Activated naive CD4-positive, alpha-beta T cell treated with anti-CD3 and anti-CD28 coated beads, Interleukin-2, amount 10 ng/mL, durations not matched to agents 7 days and 5 days (primary cell): ENCODE measurements at regions not wholly inside any gene's neighbourhood (a gene's known extent, or its start where the extent isn't known, plus 50 kb on each side); places are given as distances from the start of the nearest gene placed in this dataset.

Experiments
- CTCF ChIA-PET: fragments of 350-600 bp; sonication (Branson Sonifier 250); formaldehyde crosslinking; loops from one replicate; lab custom pipeline; 2021; ENCODE audit warnings: antibody characterized with exemption; lab: Charles Lee
- DNase-seq: peaks from one replicate; pipeline ENCODE4 v3.0.0-alpha.2; 2020
- H3K27ac Mint-ChIP-seq: one replicate; pipeline ENCODE4 v1.8.0; 2021; ENCODE audit warnings: mild to moderate bottlenecking, moderate library complexity, mixed read lengths
- H3K27me3 Mint-ChIP-seq: one replicate; pipeline ENCODE4 v1.8.0; 2021; ENCODE audit warnings: mild to moderate bottlenecking, mixed read lengths
- H3K36me3 Mint-ChIP-seq: one replicate; pipeline ENCODE4 v1.8.0; 2021; ENCODE audit warnings: mixed read lengths
- H3K4me1 Mint-ChIP-seq: one replicate; pipeline ENCODE4 v1.8.0; 2021; ENCODE audit warnings: mixed read lengths
- H3K4me3 Mint-ChIP-seq: one replicate; pipeline ENCODE4 v1.8.0; 2021; ENCODE audit warnings: mild to moderate bottlenecking, moderate library complexity, mixed read lengths
- H3K9me3 Mint-ChIP-seq: one replicate; pipeline ENCODE4 v1.8.0; 2021; ENCODE audit warnings: mixed read lengths

- peaks cover 3% of the 10 kb centered on the region for H3K9me3 Mint-ChIP-seq
- H3K36me3 Mint-ChIP-seq, result no peaks in the 10 kb centered on the region
- DNase-seq, result no peak
- no peaks in the 10 kb centered on the region for H3K4me1 Mint-ChIP-seq
- no peak overlapping the region for H3K4me3 Mint-ChIP-seq
- H3K27me3 Mint-ChIP-seq, result peaks cover 36% of the 10 kb centered on the region
- CTCF ChIA-PET, result no interaction called here
- H3K27ac Mint-ChIP-seq, result no peak overlapping the region
Observed at GRCh38 chr14:96661244-96661969, 135.8 kb upstream of the VRK1 start.

- Mint-ChIP-seq H3K27ac (no peak overlapping the region), H3K4me1 (no peaks in the 10 kb centered on the region), H3K27me3 (peaks cover 38% of the 10 kb centered on the region), H3K36me3 (no peaks in the 10 kb centered on the region), H3K9me3 (no peaks in the 10 kb centered on the region), H3K4me3 (no peak overlapping the region)
- CTCF ChIA-PET, result no interaction called here
- DNase-seq, result no peak
Observed at GRCh38 chr14:96662116-96662970, 134.8 kb upstream of the VRK1 start.

GRCh38 chr14:96663076-96663475 is 134.1 kb upstream of the VRK1 start:
- H3K36me3 Mint-ChIP-seq, result no peaks in the 10 kb centered on the region
- no peaks in the 10 kb centered on the region for H3K9me3 Mint-ChIP-seq
- H3K27me3 Mint-ChIP-seq, result peaks cover 41% of the 10 kb centered on the region
- H3K4me3 Mint-ChIP-seq, result no peak overlapping the region
- no peak overlapping the region for H3K27ac Mint-ChIP-seq
- no peak for DNase-seq
- CTCF ChIA-PET, result no interaction called here
- H3K4me1 Mint-ChIP-seq, result no peaks in the 10 kb centered on the region

GRCh38 chr14:96663491-96664067 is 133.6 kb upstream of the VRK1 start:
- Mint-ChIP-seq H3K9me3 (no peaks in the 10 kb centered on the region), H3K27me3 (peaks cover 40% of the 10 kb centered on the region), H3K4me3 (no peak overlapping the region), H3K27ac (no peak overlapping the region), H3K4me1 (no peaks in the 10 kb centered on the region), H3K36me3 (no peaks in the 10 kb centered on the region)
- CTCF ChIA-PET, result no interaction called here
- DNase-seq, result no peak

GRCh38 chr14:96666088-96666487 is 131.1 kb upstream of the VRK1 start:
- no peak for DNase-seq
- H3K4me3 Mint-ChIP-seq, result no peak overlapping the region
- H3K36me3 Mint-ChIP-seq, result no peaks in the 10 kb centered on the region
- CTCF ChIA-PET, result no interaction called here
- H3K9me3 Mint-ChIP-seq, result no peaks in the 10 kb centered on the region
- H3K27me3 Mint-ChIP-seq, result peaks cover 26% of the 10 kb centered on the region
- no peaks in the 10 kb centered on the region for H3K4me1 Mint-ChIP-seq
- no peak overlapping the region for H3K27ac Mint-ChIP-seq

GRCh38 chr14:96670391-96670790 is 126.8 kb upstream of the VRK1 start:
- H3K4me1 Mint-ChIP-seq, result no peaks in the 10 kb centered on the region
- H3K4me3 Mint-ChIP-seq, result no peak overlapping the region
- peaks cover 35% of the 10 kb centered on the region for H3K27me3 Mint-ChIP-seq
- CTCF ChIA-PET, result no interaction called here
- DNase-seq, result no peak
- no peaks in the 10 kb centered on the region for H3K9me3 Mint-ChIP-seq
- H3K36me3 Mint-ChIP-seq, result no peaks in the 10 kb centered on the region
- no peak overlapping the region for H3K27ac Mint-ChIP-seq

GRCh38 chr14:96671218-96671617 is 126.0 kb upstream of the VRK1 start:
- Mint-ChIP-seq H3K9me3 (no peaks in the 10 kb centered on the region), H3K27me3 (peaks cover 33% of the 10 kb centered on the region), H3K4me1 (no peaks in the 10 kb centered on the region), H3K36me3 (no peaks in the 10 kb centered on the region), H3K27ac (no peak overlapping the region), H3K4me3 (no peak overlapping the region)
- CTCF ChIA-PET, result no interaction called here
- no peak for DNase-seq

GRCh38 chr14:96673706-96674105 is 123.5 kb upstream of the VRK1 start:
- no peaks in the 10 kb centered on the region for H3K9me3 Mint-ChIP-seq
- no peaks in the 10 kb centered on the region for H3K4me1 Mint-ChIP-seq
- H3K36me3 Mint-ChIP-seq, result no peaks in the 10 kb centered on the region
- DNase-seq, result no peak
- no peak overlapping the region for H3K27ac Mint-ChIP-seq
- CTCF ChIA-PET, result no interaction called here
- H3K4me3 Mint-ChIP-seq, result no peak overlapping the region
- H3K27me3 Mint-ChIP-seq, result peaks cover 43% of the 10 kb centered on the region

- no peak for DNase-seq
- Mint-ChIP-seq H3K36me3 (no peaks in the 10 kb centered on the region), H3K27me3 (peaks cover 45% of the 10 kb centered on the region), H3K27ac (no peak overlapping the region), H3K9me3 (no peaks in the 10 kb centered on the region), H3K4me3 (no peak overlapping the region), H3K4me1 (no peaks in the 10 kb centered on the region)
- CTCF ChIA-PET, result no interaction called here
Observed at GRCh38 chr14:96674121-96674520, 123.1 kb upstream of the VRK1 start.

- Mint-ChIP-seq H3K9me3 (no peaks in the 10 kb centered on the region), H3K4me3 (no peak overlapping the region), H3K27me3 (peaks cover 46% of the 10 kb centered on the region), H3K4me1 (no peaks in the 10 kb centered on the region), H3K36me3 (no peaks in the 10 kb centered on the region), H3K27ac (no peak overlapping the region)
- CTCF ChIA-PET, result no interaction called here
- no peak for DNase-seq
Observed at GRCh38 chr14:96676166-96676565, 121.0 kb upstream of the VRK1 start.

GRCh38 chr14:96681829-96682228 is 115.4 kb upstream of the VRK1 start:
- H3K27ac Mint-ChIP-seq, result no peak overlapping the region
- H3K4me3 Mint-ChIP-seq, result no peak overlapping the region
- peaks cover 32% of the 10 kb centered on the region for H3K27me3 Mint-ChIP-seq
- no peaks in the 10 kb centered on the region for H3K9me3 Mint-ChIP-seq
- no peak for DNase-seq
- no peaks in the 10 kb centered on the region for H3K4me1 Mint-ChIP-seq
- H3K36me3 Mint-ChIP-seq, result no peaks in the 10 kb centered on the region
- CTCF ChIA-PET, result no interaction called here

GRCh38 chr14:96682401-96682800 is 114.8 kb upstream of the VRK1 start:
- no peaks in the 10 kb centered on the region for H3K4me1 Mint-ChIP-seq
- CTCF ChIA-PET, result no interaction called here
- peaks cover 34% of the 10 kb centered on the region for H3K27me3 Mint-ChIP-seq
- no peak overlapping the region for H3K4me3 Mint-ChIP-seq
- no peak for DNase-seq
- H3K27ac Mint-ChIP-seq, result no peak overlapping the region
- H3K9me3 Mint-ChIP-seq, result no peaks in the 10 kb centered on the region
- no peaks in the 10 kb centered on the region for H3K36me3 Mint-ChIP-seq

GRCh38 chr14:96683562-96684289 is 113.5 kb upstream of the VRK1 start:
- H3K4me1 Mint-ChIP-seq, result no peaks in the 10 kb centered on the region
- CTCF ChIA-PET, result interaction anchor here (1.7 kb wide), 1 partner anchor 16 kb away, joined by 3 read pairs; no protein-coding TSS in a partner anchor

GRCh38 chr14:96686126-96686525 is 111.1 kb upstream of the VRK1 start:
- no peak overlapping the region for H3K4me3 Mint-ChIP-seq
- CTCF ChIA-PET, result no interaction called here
- H3K9me3 Mint-ChIP-seq, result no peaks in the 10 kb centered on the region
- no peaks in the 10 kb centered on the region for H3K4me1 Mint-ChIP-seq
- DNase-seq, result no peak
- no peak overlapping the region for H3K27ac Mint-ChIP-seq
- H3K36me3 Mint-ChIP-seq, result no peaks in the 10 kb centered on the region
- peaks cover 25% of the 10 kb centered on the region for H3K27me3 Mint-ChIP-seq

More at GRCh38 chr14:96683562-96684289, 113.5 kb upstream of the VRK1 start:
- Mint-ChIP-seq H3K4me3 (no peak overlapping the region), H3K9me3 (no peaks in the 10 kb centered on the region), H3K27me3 (peaks cover 24% of the 10 kb centered on the region), H3K27ac (no peak overlapping the region), H3K36me3 (no peaks in the 10 kb centered on the region)
- DNase-seq, result no peak
